KMS-11 (cell line): ENCODE measurements at regions not wholly inside any gene's neighbourhood (a gene's known extent, or its start where the extent isn't known, plus 50 kb on each side); places are given as distances from the start of the nearest gene placed in this dataset.

Experiments used
- H2AFZ ChIP-seq: fragments of 200-600 bp; sonication (generic); 2 replicates; pipeline ENCODE4 v1.6.1; 2016; ENCODE audit warnings: antibody characterized with exemption, mixed run types, low read depth
- H3K27ac ChIP-seq: fragments of 200-600 bp; sonication (generic); 2 replicates; pipeline ENCODE4 v1.6.1; 2016; ENCODE audit warnings: mild to moderate bottlenecking, mixed run types
- H3K27me3 ChIP-seq: fragments of 200-600 bp; sonication (generic); 2 replicates; pipeline ENCODE4 v1.6.1; 2017; ENCODE audit warnings: mild to moderate bottlenecking, low read depth, mixed run types, moderate library complexity; ENCODE audit not compliant: insufficient read depth
- H3K36me3 ChIP-seq: fragments of 200-600 bp; sonication (generic); 2 replicates; pipeline ENCODE4 v1.6.1; 2017; ENCODE audit warnings: mild to moderate bottlenecking, mixed run types; ENCODE audit not compliant: insufficient read depth
- H3K4me1 ChIP-seq: fragments of 200-600 bp; sonication (generic); 2 replicates; pipeline ENCODE4 v1.6.1; 2016; ENCODE audit warnings: mild to moderate bottlenecking, low read depth, mixed run types; ENCODE audit not compliant: poor library complexity, severe bottlenecking
- H3K4me2 ChIP-seq: fragments of 200-600 bp; sonication (generic); 2 replicates; pipeline ENCODE4 v1.7.0; 2016; ENCODE audit warnings: mild to moderate bottlenecking, mixed run types
- H3K4me3 ChIP-seq: fragments of 200-600 bp; sonication (generic); IDR thresholded peaks from 2 replicates; pipeline ENCODE4 v1.6.1; 2017; ENCODE audit warnings: low read depth, low read length, mixed read lengths; ENCODE audit not compliant: insufficient read depth
- H3K79me2 ChIP-seq: fragments of 200-600 bp; sonication (generic); 2 replicates; pipeline ENCODE4 v1.6.1; 2016; ENCODE audit warnings: low read depth, mixed run types; ENCODE audit not compliant: insufficient read depth
- H3K9ac ChIP-seq: fragments of 200-600 bp; sonication (generic); 2 replicates; pipeline ENCODE4 v1.6.1; 2016; ENCODE audit warnings: mild to moderate bottlenecking, mixed run types
- H4K20me1 ChIP-seq: fragments of 200-600 bp; sonication (generic); 2 replicates; pipeline ENCODE4 v1.6.1; 2016; ENCODE audit warnings: mild to moderate bottlenecking, mixed run types; ENCODE audit not compliant: insufficient read depth
- CTCF ChIP-seq: fragments of 200-600 bp; sonication (generic); conservative IDR thresholded peaks from 2 replicates; pipeline ENCODE4 v1.6.1; 2017; ENCODE audit warnings: low read depth, mild to moderate bottlenecking, antibody characterized with exemption, low read length, moderate library complexity, mixed read lengths

- Histone ChIP-seq H3K79me2 (no peaks in the 10 kb centered on the region), H3K27ac (no peak overlapping the region), H3K4me3 (no peak overlapping the region), H3K36me3 (no peaks in the 10 kb centered on the region), H3K9ac (no peak overlapping the region), H2AFZ (no peak overlapping the region), H3K27me3 (no peaks in the 10 kb centered on the region), H3K4me1 (no peaks in the 10 kb centered on the region), H3K4me2 (no peak overlapping the region), H4K20me1 (no peaks in the 10 kb centered on the region)
- TF ChIP-seq CTCF = no peak
These were observed 647.8 kb upstream of the KLHL29 start for GRCh38 chr2:22737144-22737543.

GRCh38 chr2:22741216-22741615 is 643.8 kb upstream of the KLHL29 start:
- Histone ChIP-seq H3K27me3 (no peaks in the 10 kb centered on the region), H3K27ac (no peak overlapping the region), H3K4me1 (no peaks in the 10 kb centered on the region), H2AFZ (no peak overlapping the region), H3K79me2 (no peaks in the 10 kb centered on the region), H3K36me3 (no peaks in the 10 kb centered on the region), H3K4me2 (no peak overlapping the region), H3K4me3 (no peak overlapping the region), H3K9ac (no peak overlapping the region), H4K20me1 (no peaks in the 10 kb centered on the region)
- no peak for TF ChIP-seq CTCF

- Histone ChIP-seq H3K4me2 (no peak overlapping the region), H2AFZ (no peak overlapping the region), H3K27me3 (no peaks in the 10 kb centered on the region), H3K36me3 (no peaks in the 10 kb centered on the region), H3K9ac (no peak overlapping the region), H3K4me3 (no peak overlapping the region), H3K79me2 (no peaks in the 10 kb centered on the region), H3K4me1 (peaks cover 6% of the 10 kb centered on the region), H4K20me1 (no peaks in the 10 kb centered on the region), H3K27ac (no peak overlapping the region)
- no peak for TF ChIP-seq CTCF
These were observed 636.1 kb upstream of the KLHL29 start for GRCh38 chr2:22748909-22749308.

GRCh38 chr2:22753476-22753875 is 631.5 kb upstream of the KLHL29 start:
- Histone ChIP-seq H3K9ac (no peak overlapping the region), H3K4me1 (peaks cover 6% of the 10 kb centered on the region), H3K27ac (no peak overlapping the region), H3K79me2 (no peaks in the 10 kb centered on the region), H3K4me2 (no peak overlapping the region), H4K20me1 (no peaks in the 10 kb centered on the region), H2AFZ (no peak overlapping the region), H3K36me3 (no peaks in the 10 kb centered on the region), H3K27me3 (no peaks in the 10 kb centered on the region), H3K4me3 (no peak overlapping the region)
- TF ChIP-seq CTCF = no peak
